ENCODE measurements at regions not wholly inside any gene's neighbourhood (a gene's known extent, or its start where the extent isn't known, plus 50 kb on each side); places are given as distances from the start of the nearest gene placed in this dataset.
"Not testable (repeated sequence)": the region's sequence is repeated elsewhere in the genome, so short reads cannot be mapped to it uniquely, and the experiment has no call there.

- no peak overlapping the region for H3K4me3 ChIP-seq
- no peak for DNase-seq (ENCODE audit: low spot score)
- H3K27ac ChIP-seq, result no peak overlapping the region
- TF ChIP-seq, protein P1, sequence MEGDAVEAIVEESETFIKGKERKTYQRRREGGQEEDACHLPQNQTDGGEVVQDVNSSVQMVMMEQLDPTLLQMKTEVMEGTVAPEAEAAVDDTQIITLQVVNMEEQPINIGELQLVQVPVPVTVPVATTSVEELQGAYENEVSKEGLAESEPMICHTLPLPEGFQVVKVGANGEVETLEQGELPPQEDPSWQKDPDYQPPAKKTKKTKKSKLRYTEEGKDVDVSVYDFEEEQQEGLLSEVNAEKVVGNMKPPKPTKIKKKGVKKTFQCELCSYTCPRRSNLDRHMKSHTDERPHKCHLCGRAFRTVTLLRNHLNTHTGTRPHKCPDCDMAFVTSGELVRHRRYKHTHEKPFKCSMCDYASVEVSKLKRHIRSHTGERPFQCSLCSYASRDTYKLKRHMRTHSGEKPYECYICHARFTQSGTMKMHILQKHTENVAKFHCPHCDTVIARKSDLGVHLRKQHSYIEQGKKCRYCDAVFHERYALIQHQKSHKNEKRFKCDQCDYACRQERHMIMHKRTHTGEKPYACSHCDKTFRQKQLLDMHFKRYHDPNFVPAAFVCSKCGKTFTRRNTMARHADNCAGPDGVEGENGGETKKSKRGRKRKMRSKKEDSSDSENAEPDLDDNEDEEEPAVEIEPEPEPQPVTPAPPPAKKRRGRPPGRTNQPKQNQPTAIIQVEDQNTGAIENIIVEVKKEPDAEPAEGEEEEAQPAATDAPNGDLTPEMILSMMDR (IDR thresholded peaks at IDR 0.05), result no peak
Observed at GRCh38 chrX:1126738-1127137, 85.7 kb downstream of the CRLF2 start.

DNA sequence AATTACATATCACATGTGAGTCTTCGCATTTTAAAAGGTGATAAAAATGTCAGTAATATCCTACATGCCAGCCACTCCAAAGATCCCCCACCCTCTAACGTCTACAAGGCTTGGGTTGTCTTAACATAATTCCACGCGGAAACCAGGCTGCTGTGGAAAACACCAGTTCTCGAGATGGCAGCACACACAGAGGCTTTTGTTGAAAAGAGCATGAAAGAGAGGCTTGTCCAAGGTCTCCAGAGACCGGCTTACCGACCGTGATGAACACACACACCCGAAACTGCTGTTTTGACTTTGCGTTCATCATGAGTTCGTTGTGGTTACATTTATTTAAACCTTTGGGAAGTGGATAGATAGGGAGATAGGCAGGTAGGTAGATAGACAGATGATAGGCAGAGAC is 87.9 kb downstream of the CRLF2 start:
- H3K27ac ChIP-seq, result no peak overlapping the region
- TF ChIP-seq, protein P1 (IDR thresholded peaks at IDR 0.05), result no peak
- no peak overlapping the region for H3K4me3 ChIP-seq
- DNase-seq (ENCODE audit: low spot score), result peak; percentile 19

GRCh38 chrX:1122851-1123250 is 89.6 kb downstream of the CRLF2 start:
- H3K27ac ChIP-seq; DNase-seq (ENCODE audit: low spot score); H3K4me3 ChIP-seq: not testable (repeated sequence)

- DNase-seq (ENCODE audit: low spot score), result no peak
- Histone ChIP-seq H3K4me3 (no peak overlapping the region), H3K27ac (no peak overlapping the region)
- TF ChIP-seq, protein P1 (IDR thresholded peaks at IDR 0.05), result no peak
Observed at GRCh38 chrX:1119275-1119674, 93.2 kb downstream of the CRLF2 start.

DNA sequence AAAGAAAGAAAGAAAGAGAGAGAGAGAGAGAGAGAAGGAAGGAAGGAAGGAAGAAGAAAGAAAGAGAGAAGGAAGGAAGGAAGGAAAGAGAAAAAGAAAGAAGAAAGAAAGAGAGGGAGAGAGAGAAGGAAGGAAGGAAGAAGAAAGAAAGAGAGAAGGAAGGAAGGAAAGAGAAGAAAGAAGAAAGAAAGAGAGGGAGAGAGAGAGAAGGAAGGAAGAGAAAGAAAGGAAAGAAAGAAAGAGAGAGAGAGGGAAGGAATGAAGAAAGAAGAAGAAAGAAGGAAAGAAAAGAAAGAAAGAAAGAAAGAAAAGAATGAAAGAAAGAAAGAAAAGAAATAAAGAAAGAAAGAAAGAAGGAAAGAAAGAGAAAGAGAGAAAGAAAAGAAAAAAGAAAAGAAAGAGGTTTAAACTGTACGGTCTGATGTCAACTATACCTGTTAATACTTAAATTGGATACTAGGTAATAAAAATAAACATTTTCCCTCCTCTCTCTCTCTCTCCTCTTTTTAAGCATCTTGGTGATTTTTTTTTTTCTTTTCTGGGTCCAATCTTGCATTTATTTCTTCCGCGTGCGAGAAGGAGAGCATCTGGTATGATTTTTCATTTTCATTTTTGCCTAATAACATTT is 93.8 kb downstream of the CRLF2 start:
- H3K4me3 ChIP-seq, result no peak overlapping the region
- TF ChIP-seq, protein P1 (IDR thresholded peaks at IDR 0.05), result no peak
- DNase-seq (ENCODE audit: low spot score), result no peak

GRCh38 chrX:1115411-1115810 is 97.0 kb downstream of the CRLF2 start:
- DNase-seq (ENCODE audit: low spot score), result peak; percentile 17
- not testable (repeated sequence) for H3K27ac ChIP-seq, H3K4me3 ChIP-seq

More for the DNA sequence above, 93.8 kb downstream of the CRLF2 start:
- no peak overlapping the region for H3K27ac ChIP-seq

DNA sequence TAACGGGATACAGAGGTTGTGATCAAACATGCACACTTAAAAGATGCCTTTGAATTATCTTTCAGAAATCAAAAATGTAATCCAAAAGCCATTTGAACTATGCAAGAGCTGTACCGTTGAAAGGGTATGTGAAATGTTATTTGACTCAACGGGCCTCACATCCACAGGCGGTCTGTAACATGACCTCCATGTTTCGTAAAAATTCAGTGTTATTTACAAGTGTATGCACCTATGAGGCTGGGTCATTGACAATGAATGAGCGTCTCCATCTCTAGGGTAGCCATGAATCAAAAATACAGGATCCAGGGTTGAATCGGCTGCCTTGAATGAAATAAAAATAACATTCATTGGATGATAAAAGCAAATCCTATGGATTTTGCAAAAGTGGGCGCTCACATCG is 100.1 kb downstream of the CRLF2 start:
- H3K4me3 ChIP-seq, result no peak overlapping the region
- no peak overlapping the region for H3K27ac ChIP-seq
- DNase-seq (ENCODE audit: low spot score), result no peak
- TF ChIP-seq, protein P1 (IDR thresholded peaks at IDR 0.05), result no peak

DNA sequence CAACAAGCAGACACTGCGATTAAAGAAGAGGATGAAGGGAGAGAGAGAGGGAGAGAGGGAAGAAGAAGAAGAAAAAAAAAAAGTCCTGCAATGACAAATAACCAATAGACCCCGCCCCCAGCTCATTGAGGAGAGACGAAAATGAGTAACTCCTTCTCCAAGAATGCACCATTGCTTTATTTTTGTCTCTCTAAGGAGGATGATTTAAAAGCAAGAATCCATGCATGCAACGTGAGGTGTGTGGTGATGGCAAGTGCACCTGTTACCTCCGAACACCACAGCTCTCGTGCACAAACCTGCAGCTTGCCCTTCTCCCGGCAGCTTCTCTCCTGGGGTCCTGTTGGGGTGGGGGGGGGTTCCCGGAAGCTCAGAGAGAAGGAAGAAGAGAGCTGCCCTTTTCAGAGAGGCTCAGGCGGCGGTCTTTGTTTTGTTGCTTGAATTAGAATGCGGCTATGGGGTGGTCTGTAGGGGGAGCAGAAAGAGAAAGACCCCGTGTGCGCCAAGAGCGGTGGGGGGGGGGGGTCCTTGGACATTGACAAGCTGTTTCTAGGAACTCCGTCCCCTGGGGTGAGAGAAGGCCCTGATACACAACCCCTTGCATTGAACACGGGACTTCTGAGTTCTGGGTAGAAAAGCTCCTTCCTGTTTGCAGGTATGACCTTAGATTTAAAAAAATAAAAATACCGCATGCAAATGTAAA is 100.7 kb downstream of the CRLF2 start:
- TF ChIP-seq, protein P1 (IDR thresholded peaks at IDR 0.05), result no peak
- H3K27ac ChIP-seq, result no peak overlapping the region
- DNase-seq (ENCODE audit: low spot score), result peak; percentile 17
- no peak overlapping the region for H3K4me3 ChIP-seq

Measured in coronary artery (tissue), 2 donors.